ENCODE measurements at regions not wholly inside any gene's neighbourhood (a gene's known extent, or its start where the extent isn't known, plus 50 kb on each side); places are given as distances from the start of the nearest gene placed in this dataset.
A peak's percentile ranks its signal among the peaks of the same experiment; 100 is the strongest.
"Not testable (repeated sequence)": the region's sequence is repeated elsewhere in the genome, so short reads cannot be mapped to it uniquely, and the experiment has no call there.

DNA sequence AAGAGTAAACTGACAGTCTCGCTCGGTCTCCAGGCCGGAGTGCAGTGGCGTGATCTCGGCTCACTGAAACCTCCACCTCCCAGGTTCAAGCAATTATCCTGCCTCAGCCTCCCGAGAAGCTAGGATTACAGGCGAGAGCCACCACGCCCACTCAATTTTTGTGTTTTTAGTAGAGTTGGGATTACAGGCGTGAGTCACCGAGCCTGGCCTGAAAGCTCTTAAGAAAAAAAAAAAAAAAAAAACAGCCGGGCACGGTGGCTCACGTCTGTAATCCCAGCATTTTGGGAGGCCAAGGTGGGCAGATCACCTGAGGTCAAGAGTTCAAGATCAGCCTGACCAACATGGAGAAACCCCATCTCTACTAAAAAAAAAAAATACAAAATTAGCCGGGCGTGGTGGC is 55.3 kb upstream of the THOC2 start:
- DNase-seq; ATAC-seq; H3K36me3 Mint-ChIP-seq (ENCODE audit: low read depth); H3K9me3 ChIP-seq (ENCODE audit: control insufficient read depth, low read length, poor library complexity, severe bottlenecking); H3K27ac Mint-ChIP-seq; H3K4me3 Mint-ChIP-seq; H3K4me1 Mint-ChIP-seq; H3K27me3 Mint-ChIP-seq: not testable (repeated sequence)

DNA sequence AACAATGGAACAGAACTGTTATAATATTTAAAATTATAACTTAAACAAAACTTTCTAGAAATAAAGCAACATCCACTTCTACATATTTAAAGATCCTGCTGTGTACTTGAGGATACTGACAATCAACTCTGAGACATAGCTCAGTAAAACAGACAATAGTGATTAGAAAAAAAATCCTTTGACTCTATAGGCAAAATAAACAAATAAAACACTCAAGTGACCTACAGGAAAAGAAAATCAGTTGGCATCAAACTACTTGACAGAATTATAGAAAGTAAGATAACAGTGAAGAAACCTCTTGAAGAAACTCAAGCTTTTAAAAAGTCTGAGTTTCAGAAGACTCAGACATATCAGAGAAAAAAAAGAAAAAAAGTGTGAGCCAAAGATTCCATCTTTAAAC is 55.9 kb upstream of the THOC2 start:
- no peaks in the 10 kb centered on the region for H3K27me3 Mint-ChIP-seq
- no peaks in the 10 kb centered on the region for H3K36me3 Mint-ChIP-seq (ENCODE audit: low read depth)
- DNase-seq (no peak), ATAC-seq (no peak)
- H3K9me3 ChIP-seq (ENCODE audit: control insufficient read depth, low read length, poor library complexity, severe bottlenecking) = no peaks in the 10 kb centered on the region
- no peaks in the 10 kb centered on the region for H3K4me1 Mint-ChIP-seq
- no peak overlapping the region for H3K4me3 Mint-ChIP-seq
- H3K27ac Mint-ChIP-seq = no peak overlapping the region

DNA sequence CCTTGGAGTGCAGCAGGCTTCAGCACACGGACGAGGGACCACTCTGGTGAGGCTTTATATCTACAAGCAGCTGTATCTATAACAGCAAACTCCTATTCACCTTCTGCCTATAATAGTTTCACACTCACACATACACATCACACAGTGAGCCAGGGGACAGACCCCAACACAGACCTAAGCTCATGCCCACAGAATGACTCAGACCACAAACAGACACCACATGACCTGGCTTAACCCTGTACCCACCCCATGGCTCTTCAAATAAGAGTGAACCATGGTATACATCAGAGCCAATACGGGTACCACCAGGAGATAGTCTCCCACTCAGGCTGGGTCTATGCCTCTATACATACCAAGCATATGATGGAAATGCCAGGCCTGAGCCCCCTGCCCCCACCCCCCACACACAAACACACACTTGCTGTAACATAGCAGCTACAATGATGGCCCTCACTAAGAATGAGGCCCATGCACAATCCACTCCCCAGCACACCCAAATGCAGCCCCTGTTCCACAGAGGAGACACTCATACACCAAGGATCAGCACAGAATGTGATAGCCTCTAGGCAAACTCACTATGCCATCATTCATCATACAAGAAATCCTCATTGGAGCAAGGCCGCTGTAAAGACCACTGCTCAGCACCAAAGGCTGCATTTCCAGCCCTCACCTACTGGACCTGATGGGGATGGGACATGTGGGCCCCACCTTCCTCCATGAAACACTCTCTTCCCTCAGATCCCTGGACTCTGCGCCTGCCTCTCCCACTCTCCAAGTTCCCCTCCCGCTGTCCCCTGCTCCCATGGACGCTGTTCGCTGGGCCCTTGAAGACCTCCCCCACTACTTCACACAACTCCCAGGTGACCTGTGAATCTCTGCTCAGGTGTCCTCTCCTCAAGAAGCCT is 62.1 kb upstream of the XIAP start:
- ATAC-seq (no peak), DNase-seq (no peak)
- Mint-ChIP-seq H3K4me1 (no peaks in the 10 kb centered on the region), H3K4me3 (no peak overlapping the region), H3K36me3 (ENCODE audit: low read depth) (no peaks in the 10 kb centered on the region), H3K27me3 (no peaks in the 10 kb centered on the region), H3K27ac (no peak overlapping the region)
- H3K9me3 ChIP-seq (ENCODE audit: control insufficient read depth, low read length, poor library complexity, severe bottlenecking) = no peaks in the 10 kb centered on the region

DNA sequence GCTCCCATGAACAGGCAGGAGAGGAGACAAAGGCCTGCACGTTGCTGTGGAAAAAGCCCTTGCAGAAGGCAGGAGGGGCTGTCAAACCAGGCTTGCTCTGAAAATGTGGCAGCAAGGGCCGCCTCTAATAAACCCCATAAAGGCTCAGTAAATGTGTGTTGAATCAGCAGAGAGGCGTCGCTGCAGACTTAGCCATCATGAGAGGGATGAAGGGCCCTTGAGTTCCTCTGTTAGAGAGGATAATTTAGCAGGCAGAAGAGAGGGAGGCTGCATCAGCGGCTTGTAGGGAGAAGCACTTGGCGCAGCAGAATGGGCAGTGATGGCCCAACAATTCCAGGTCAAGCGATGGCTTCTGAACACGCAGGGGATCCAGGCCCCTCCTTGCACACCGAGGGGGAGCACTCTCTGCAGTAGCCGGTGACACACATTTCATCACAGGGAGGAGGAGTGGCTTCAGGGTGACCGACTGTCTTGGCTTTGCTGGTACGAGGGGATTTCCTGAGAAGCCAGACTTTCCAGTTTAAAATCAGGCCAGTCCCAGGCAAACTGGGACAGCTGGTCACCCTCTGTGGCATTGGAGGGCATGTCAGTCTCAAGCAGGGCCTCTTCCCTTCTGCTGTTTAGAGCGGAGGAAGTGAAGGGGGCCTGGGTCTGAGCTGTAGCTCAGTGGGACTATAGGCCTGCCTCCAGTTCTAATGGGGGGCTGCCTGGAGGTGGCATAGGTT is 61.0 kb upstream of the XIAP start:
- not testable (repeated sequence) for H3K27me3 Mint-ChIP-seq; DNase-seq; H3K9me3 ChIP-seq (ENCODE audit: control insufficient read depth, low read length, poor library complexity, severe bottlenecking); H3K4me3 Mint-ChIP-seq; H3K27ac Mint-ChIP-seq; H3K4me1 Mint-ChIP-seq; H3K36me3 Mint-ChIP-seq (ENCODE audit: low read depth); ATAC-seq

DNA sequence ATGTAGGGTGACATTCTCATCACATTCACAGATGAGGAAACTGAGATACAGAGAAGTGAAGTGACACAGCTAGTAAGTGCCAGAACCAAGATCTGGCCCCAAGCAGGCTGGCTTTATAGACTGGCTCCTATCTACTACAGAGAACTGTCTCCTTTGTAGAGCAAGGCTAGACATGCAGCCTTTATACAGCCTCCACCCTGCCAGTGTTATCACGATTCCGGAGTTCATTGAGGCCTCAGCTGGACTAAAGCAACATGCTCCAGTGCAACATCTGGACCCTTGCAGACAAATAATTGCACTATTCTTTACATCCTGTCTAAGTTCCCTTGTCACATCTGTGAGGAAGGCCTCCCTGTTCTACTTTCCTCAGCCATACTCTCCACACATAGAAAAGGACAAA is 58.0 kb upstream of the XIAP start:
- Mint-ChIP-seq H3K27me3 (no peaks in the 10 kb centered on the region), H3K4me3 (no peak overlapping the region), H3K27ac (no peak overlapping the region), H3K36me3 (ENCODE audit: low read depth) (no peaks in the 10 kb centered on the region), H3K4me1 (peaks cover 5% of the 10 kb centered on the region)
- ATAC-seq = no peak
- H3K9me3 ChIP-seq (ENCODE audit: control insufficient read depth, low read length, poor library complexity, severe bottlenecking) = no peaks in the 10 kb centered on the region
- DNase-seq = no peak

DNA sequence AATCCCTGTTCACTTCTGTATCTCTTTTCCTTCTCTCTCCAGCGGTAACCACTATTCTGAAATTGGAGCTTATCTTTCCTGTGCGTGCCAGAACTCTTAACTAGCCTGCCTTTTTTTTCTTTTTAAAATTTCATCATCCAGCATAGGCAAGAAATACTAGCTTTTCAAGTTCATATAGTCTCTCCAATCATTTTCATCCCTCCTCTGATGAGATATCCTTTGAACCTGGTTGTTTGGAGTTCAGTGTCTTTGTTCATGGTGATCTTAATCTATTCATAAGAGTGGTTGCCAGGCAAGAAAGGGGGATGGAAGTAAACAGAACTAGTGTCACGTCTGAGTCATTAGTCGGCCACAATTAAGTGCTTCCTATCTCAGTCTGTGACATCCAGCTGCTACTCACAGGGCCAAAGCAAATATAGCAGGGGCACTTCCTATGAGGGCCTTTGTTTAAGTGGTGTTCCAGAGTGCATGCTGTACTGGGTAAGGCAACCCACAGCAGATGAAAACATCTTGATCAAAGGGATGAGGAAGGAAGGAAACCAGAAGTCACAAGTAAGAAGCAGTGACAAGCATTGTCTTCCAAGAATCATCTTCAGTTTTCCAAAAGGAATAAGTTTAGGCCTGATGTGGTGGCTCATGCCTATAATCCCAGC is 56.4 kb upstream of the XIAP start:
- peak; percentile 92 for ATAC-seq
- peak overlapping the region; percentile 75 for H3K27ac Mint-ChIP-seq
- no peaks in the 10 kb centered on the region for H3K9me3 ChIP-seq (ENCODE audit: control insufficient read depth, low read length, poor library complexity, severe bottlenecking)
- peak overlapping the region; percentile 45 for H3K4me3 Mint-ChIP-seq
- H3K4me1 Mint-ChIP-seq = peaks cover 5% of the 10 kb centered on the region
- DNase-seq = peak in 1 of 3 donors; percentile 3
- H3K27me3 Mint-ChIP-seq = no peaks in the 10 kb centered on the region
- H3K36me3 Mint-ChIP-seq (ENCODE audit: low read depth) = no peaks in the 10 kb centered on the region

DNA sequence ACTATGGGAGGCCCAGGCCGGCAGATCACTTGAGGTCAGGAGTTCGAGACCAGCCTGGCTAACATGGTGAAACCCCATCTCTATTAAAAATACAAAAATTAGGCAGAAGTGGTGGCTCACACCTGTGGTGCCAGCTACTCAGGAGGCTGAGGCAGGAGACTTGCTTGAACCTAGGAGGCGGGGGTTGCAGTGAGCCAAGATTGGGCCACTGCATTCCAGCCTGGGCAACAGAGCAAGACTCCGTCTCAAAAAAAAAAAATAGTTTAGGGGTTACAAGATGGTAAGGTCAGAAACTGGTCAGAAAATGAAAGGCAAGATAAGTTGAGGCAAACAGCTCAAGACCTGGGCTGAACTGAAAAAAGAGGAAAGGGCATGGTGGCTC is 55.9 kb upstream of the XIAP start:
- peak; percentile 20 for ATAC-seq
- not testable (repeated sequence) for H3K4me1 Mint-ChIP-seq; H3K9me3 ChIP-seq (ENCODE audit: control insufficient read depth, low read length, poor library complexity, severe bottlenecking); H3K27me3 Mint-ChIP-seq; H3K36me3 Mint-ChIP-seq (ENCODE audit: low read depth); H3K4me3 Mint-ChIP-seq; DNase-seq
- peak overlapping the region; percentile 75 for H3K27ac Mint-ChIP-seq

DNA sequence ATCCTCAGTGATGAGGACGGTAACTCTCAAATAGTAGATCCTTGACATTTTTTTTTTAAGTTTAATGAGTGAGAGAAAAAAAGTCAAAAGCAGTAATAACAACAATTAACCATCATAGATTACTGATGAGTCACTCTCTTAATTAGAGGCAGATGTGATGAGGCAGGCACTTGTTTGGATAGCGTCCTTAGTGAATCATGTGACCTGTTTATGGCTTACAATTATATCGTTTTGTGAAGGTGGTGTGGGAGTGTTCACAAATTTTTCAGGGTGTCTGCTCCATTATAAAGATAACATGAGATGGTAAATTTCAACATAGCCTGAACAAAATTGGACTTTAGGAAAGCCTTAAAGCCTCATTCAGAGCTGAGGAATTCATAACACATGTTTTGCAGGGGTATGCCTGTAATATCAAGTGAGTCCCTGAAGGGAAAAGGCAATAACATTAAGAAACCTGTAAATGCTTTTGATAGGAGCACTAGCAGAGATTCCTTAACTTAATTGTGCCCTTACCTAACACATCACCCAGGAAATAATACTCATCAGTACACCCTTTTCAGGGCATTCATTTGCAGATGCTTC is 51.9 kb upstream of the XIAP start:
- no peak overlapping the region for H3K27ac Mint-ChIP-seq
- DNase-seq = no peak
- no peak for ATAC-seq
- H3K4me1 Mint-ChIP-seq = peaks cover 6% of the 10 kb centered on the region
- no peaks in the 10 kb centered on the region for H3K36me3 Mint-ChIP-seq (ENCODE audit: low read depth)
- no peaks in the 10 kb centered on the region for H3K27me3 Mint-ChIP-seq
- H3K9me3 ChIP-seq (ENCODE audit: control insufficient read depth, low read length, poor library complexity, severe bottlenecking) = no peaks in the 10 kb centered on the region
- no peak overlapping the region for H3K4me3 Mint-ChIP-seq

DNA sequence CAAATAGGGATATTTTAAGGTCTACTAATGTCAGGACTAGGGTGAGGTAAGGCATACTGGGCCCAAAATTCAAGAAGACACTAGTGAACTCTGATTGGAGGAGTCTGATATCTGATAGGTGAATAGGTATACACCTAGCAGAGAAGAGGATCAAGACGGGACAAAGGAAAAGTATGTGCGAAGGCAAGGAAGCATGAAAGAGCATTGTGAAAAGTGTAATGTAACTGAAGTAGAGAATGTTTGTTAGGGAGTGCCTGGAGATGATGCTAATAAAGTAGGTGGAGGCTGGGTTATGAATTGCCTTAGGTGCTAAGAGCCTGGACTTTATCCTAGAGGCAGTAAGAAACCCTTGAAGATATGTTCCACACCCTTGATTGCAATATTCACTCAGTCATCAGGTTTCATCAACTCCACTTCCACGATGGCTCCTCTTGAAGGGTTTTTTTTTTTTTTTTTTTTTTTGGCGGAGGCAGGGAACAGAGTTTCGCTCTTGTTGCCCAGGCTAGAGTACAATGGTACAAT is 49.9 kb upstream of the XIAP start:
- Mint-ChIP-seq H3K27ac (no peak overlapping the region), H3K4me3 (no peak overlapping the region), H3K36me3 (ENCODE audit: low read depth) (no peaks in the 10 kb centered on the region)

More for the DNA sequence above, 49.9 kb upstream of the XIAP start:
- ATAC-seq (no peak), DNase-seq (no peak)
- peaks cover 2% of the 10 kb centered on the region for H3K4me1 Mint-ChIP-seq
- no peaks in the 10 kb centered on the region for H3K9me3 ChIP-seq (ENCODE audit: control insufficient read depth, low read length, poor library complexity, severe bottlenecking)
- no peaks in the 10 kb centered on the region for H3K27me3 Mint-ChIP-seq

Measured in T-helper 17 cell (primary cell).